ENCODE measurements at regions not wholly inside any gene's neighbourhood (a gene's known extent, or its start where the extent isn't known, plus 50 kb on each side); places are given as distances from the start of the nearest gene placed in this dataset.
A peak's percentile ranks its signal among the peaks of the same experiment; 100 is the strongest.

DNA sequence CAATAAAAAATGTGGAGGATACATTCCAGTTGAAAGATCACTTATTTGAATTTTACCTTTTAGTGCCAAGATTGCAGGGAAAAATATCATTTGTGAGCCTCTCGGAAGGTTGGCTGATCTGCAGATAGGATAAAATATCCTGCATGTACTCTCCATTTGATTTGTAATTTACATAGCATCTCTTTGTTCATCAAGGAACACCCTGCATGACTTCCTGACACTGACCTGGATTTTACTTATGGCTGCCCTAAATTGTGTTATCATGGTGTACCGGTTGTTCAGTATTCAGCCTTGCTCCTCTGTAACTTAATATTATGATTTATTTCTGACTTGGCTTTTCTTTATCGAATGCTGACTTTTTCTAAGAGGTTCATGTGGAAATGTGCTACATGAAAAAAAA is 226.4 kb downstream of the PIK3C3 start (continued):
- TF ChIP-seq, protein P1, sequence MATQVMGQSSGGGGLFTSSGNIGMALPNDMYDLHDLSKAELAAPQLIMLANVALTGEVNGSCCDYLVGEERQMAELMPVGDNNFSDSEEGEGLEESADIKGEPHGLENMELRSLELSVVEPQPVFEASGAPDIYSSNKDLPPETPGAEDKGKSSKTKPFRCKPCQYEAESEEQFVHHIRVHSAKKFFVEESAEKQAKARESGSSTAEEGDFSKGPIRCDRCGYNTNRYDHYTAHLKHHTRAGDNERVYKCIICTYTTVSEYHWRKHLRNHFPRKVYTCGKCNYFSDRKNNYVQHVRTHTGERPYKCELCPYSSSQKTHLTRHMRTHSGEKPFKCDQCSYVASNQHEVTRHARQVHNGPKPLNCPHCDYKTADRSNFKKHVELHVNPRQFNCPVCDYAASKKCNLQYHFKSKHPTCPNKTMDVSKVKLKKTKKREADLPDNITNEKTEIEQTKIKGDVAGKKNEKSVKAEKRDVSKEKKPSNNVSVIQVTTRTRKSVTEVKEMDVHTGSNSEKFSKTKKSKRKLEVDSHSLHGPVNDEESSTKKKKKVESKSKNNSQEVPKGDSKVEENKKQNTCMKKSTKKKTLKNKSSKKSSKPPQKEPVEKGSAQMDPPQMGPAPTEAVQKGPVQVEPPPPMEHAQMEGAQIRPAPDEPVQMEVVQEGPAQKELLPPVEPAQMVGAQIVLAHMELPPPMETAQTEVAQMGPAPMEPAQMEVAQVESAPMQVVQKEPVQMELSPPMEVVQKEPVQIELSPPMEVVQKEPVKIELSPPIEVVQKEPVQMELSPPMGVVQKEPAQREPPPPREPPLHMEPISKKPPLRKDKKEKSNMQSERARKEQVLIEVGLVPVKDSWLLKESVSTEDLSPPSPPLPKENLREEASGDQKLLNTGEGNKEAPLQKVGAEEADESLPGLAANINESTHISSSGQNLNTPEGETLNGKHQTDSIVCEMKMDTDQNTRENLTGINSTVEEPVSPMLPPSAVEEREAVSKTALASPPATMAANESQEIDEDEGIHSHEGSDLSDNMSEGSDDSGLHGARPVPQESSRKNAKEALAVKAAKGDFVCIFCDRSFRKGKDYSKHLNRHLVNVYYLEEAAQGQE (IDR thresholded peaks at IDR 0.05): no peak
- TF ChIP-seq CBX8 (IDR thresholded peaks at IDR 0.05) (no peak), EP300 (IDR thresholded peaks at IDR 0.05) (no peak)

DNA sequence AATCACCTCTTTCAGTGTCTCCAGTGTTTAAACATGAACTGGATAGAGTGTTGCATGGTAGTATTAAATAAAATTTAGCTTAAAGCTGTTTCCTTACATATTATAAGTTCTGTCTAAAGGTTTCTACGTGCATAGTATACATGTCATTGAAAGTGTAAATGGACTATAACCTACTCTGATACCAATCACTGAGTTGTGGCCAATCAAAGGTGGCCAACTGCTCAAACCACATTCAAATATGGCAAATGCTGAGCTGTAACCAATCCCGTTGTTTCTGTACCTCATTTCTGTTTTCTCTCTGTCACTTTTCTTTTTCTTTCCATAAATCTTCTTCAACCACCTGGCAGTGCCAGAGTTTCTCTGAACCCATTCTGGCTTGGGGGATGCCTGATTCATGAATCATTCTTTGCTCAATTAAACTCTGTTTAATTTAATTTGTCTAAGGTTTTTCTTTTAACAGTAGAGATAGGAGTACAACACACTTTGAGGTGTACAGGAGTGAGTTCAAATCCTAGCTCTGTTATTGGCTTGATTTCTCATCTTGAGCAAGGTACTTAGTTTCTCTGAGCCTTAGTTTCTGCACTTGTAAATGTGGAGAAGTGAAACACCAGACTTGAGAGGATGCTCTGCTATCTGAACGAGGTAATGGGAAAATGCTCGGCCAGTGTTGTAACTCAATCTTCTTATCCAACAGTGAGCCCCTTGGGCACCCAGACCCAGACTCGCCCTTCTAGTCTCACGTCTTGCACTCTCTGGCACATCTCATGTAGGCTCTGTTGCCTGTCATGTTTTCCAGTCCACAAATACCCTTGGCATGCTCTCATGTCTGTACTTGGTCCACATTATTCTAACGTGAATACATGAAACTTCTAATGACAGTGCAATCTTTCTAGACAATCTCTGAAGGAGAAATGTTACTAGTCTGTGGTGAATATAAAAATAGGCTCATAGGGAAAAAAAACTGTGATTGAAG is 228.0 kb downstream of the PIK3C3 start:
- peak overlapping the region; percentile 39; the same call in 1 of the 3 replicates for H3K4me2 ChIP-seq
- no peak for TF ChIP-seq JUNB (IDR thresholded peaks at IDR 0.05)
- no peak for DNase-seq (ENCODE audit: low read depth in 1 of 2, low spot score in 1 of 2)

DNA sequence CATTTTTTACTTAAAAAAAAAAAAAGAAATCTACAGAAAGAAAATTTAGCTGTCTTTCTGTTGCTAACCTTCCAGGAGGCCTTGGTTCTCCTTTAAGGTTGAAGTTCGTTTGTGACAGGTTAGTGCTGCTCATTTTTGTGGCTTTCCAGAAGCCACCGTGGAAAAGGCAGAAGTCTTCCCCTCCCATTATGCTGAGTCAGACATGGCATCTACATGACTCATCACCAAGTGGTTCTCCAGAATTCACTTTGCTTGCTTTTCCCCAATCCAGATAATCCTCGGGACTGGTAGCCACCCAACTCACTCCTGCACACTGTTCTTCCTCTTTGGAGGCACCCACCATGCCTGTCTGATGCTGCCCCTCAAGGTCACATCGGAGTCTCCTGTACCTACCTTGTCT is 228.7 kb downstream of the PIK3C3 start:
- H3K4me3 ChIP-seq: no peak overlapping the region
- ChIA-PET CTCF (no interaction called here), POLR2A (no interaction called here)
- FAIRE-seq (no peak), DNase-seq (ENCODE audit: low read depth in 1 of 2, low spot score in 1 of 2) (peak; percentile 7 to 36), ATAC-seq (peak; percentile 54 to 62; a peak in 3 of 6 replicates)
- H3K27ac ChIP-seq: peak overlapping the region in 1 of 2 experiments; percentile 60; a peak in 3 of 6 replicates
- H3K9me3 ChIP-seq: no peaks in the 10 kb centered on the region
- H3K4me1 ChIP-seq: peaks cover 13% of the 10 kb centered on the region; the same call in 2 of the 3 replicates
- TF ChIP-seq, protein P2, sequence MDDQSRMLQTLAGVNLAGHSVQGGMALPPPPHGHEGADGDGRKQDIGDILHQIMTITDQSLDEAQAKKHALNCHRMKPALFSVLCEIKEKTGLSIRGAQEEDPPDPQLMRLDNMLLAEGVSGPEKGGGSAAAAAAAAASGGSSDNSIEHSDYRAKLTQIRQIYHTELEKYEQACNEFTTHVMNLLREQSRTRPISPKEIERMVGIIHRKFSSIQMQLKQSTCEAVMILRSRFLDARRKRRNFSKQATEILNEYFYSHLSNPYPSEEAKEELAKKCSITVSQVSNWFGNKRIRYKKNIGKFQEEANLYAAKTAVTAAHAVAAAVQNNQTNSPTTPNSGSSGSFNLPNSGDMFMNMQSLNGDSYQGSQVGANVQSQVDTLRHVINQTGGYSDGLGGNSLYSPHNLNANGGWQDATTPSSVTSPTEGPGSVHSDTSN (IDR thresholded peaks at IDR 0.05): no peak
- peak; percentile 94 for TF ChIP-seq MAFK (IDR thresholded peaks at IDR 0.05; ENCODE audit: partially characterized antibody)
- 0 out of 2 replicates have a peak, but pooled peaks have one; percentile 23 for TF ChIP-seq JUNB (IDR thresholded peaks at IDR 0.05)
- TF ChIP-seq HEYL (CRISPR knock-in tag; IDR thresholded peaks at IDR 0.05): no peak
- TF ChIP-seq FOSL2 (IDR thresholded peaks at IDR 0.05): 0 out of 2 replicates have a peak, but pooled peaks have one; percentile 13
- TF ChIP-seq FOSL2 (CRISPR knock-in tag; IDR thresholded peaks at IDR 0.05): peak; percentile 62
- TF ChIP-seq, protein P3, sequence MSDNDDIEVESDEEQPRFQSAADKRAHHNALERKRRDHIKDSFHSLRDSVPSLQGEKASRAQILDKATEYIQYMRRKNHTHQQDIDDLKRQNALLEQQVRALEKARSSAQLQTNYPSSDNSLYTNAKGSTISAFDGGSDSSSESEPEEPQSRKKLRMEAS (IDR thresholded peaks at IDR 0.05): no peak
- peak overlapping the region; percentile 39 for H3K4me2 ChIP-seq
- 5% methylated on average over 4 of the region's 4 CpGs for WGBS (ENCODE audit: missing lambda C conversion rate)

More for the DNA sequence above, 228.0 kb downstream of the PIK3C3 start:
- no peak for ATAC-seq
- POLR2A ChIA-PET: no interaction called here
- Histone ChIP-seq H3K9me3 (no peaks in the 10 kb centered on the region), H3K27ac (peak overlapping the region in 1 of 2 experiments; percentile 59; a peak in 2 of 6 replicates), H3K4me1 (peaks cover 13% of the 10 kb centered on the region; the same call in 2 of the 3 replicates), H3K4me3 (no peak overlapping the region)
- CTCF ChIA-PET: no interaction called here
- 46% methylated on average over 7 of the region's 7 CpGs for whole genome bisulfite sequencing (ENCODE audit: missing lambda C conversion rate)
- FAIRE-seq: no peak

DNA sequence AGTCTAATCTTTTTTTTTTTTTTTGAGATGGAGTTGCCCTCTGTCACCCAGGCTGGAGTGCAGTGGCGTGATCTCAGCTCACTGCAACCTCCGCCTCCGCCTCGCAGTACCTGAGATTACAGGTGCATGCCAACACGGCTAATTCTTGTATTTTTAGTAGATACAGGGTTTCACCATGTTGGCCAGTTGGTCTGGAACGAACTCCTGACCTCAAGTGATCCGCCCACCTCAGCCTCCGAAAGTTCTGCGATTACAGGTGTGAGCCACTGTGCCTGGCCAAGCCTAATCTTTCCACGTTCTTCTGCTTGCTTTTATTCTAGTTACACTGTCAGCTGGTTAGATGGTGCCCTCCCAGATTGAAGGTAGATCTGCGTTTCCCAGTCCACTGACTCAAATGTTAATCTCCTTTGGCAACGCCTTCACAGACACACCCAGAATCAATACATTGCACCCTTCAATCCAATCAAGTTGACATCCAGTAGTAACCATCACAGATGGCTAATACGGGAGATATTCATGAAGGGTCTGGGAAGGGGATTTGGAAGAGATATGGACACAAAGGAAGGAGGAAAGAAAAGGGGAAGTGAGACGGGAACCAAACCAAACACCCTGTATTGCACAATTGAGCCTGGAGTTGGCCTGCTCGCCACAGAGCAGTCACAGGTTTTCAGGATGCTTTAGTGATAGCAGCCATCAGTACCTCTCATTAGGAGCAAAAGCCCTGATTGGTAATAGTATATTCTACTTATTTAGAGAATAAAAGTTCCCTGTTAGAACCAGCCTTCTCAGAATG is 229.8 kb downstream of the PIK3C3 start:
- 64% methylated on average over 15 of the region's 15 CpGs for WGBS (ENCODE audit: missing lambda C conversion rate)
- POLR2A ChIA-PET: no interaction called here
- DNase-seq (ENCODE audit: low read depth in 1 of 2, low spot score in 1 of 2) (no peak), FAIRE-seq (no peak), ATAC-seq (no peak)
- Histone ChIP-seq H3K4me1 (peaks cover 13% of the 10 kb centered on the region; the same call in 2 of the 3 replicates), H3K27ac (no peak overlapping the region), H3K4me3 (no peak overlapping the region), H3K9me3 (no peaks in the 10 kb centered on the region), H3K4me2 (no peak overlapping the region)
- CTCF ChIA-PET: interaction anchor here (0.9 kb wide), 1 partner anchor 113 kb away, joined by 3 read pairs; no protein-coding TSS in a partner anchor
- no peak for TF ChIP-seq NFE2L2 (conservative IDR thresholded peaks at IDR 0.05; ENCODE audit: low read length)
- TF ChIP-seq, protein P4, sequence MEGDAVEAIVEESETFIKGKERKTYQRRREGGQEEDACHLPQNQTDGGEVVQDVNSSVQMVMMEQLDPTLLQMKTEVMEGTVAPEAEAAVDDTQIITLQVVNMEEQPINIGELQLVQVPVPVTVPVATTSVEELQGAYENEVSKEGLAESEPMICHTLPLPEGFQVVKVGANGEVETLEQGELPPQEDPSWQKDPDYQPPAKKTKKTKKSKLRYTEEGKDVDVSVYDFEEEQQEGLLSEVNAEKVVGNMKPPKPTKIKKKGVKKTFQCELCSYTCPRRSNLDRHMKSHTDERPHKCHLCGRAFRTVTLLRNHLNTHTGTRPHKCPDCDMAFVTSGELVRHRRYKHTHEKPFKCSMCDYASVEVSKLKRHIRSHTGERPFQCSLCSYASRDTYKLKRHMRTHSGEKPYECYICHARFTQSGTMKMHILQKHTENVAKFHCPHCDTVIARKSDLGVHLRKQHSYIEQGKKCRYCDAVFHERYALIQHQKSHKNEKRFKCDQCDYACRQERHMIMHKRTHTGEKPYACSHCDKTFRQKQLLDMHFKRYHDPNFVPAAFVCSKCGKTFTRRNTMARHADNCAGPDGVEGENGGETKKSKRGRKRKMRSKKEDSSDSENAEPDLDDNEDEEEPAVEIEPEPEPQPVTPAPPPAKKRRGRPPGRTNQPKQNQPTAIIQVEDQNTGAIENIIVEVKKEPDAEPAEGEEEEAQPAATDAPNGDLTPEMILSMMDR (IDR thresholded peaks at IDR 0.05): no peak
- TF ChIP-seq, protein P5, sequence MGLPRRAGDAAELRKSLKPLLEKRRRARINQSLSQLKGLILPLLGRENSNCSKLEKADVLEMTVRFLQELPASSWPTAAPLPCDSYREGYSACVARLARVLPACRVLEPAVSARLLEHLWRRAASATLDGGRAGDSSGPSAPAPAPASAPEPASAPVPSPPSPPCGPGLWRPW (IDR thresholded peaks at IDR 0.05): no peak
- TF ChIP-seq CHD2 (IDR thresholded peaks at IDR 0.05; ENCODE audit: low read length, partially characterized antibody): no peak
- no peak for TF ChIP-seq MAZ (IDR thresholded peaks at IDR 0.05; ENCODE audit: borderline replicate concordance, low read depth, low read length)
- TF ChIP-seq ZNF302 (CRISPR knock-in tag; IDR thresholded peaks at IDR 0.05): no peak
- TF ChIP-seq CBX8 (IDR thresholded peaks at IDR 0.05): no peak
